ENCODE measurements at regions not wholly inside any gene's neighbourhood (a gene's known extent, or its start where the extent isn't known, plus 50 kb on each side); places are given as distances from the start of the nearest gene placed in this dataset.

DNA sequence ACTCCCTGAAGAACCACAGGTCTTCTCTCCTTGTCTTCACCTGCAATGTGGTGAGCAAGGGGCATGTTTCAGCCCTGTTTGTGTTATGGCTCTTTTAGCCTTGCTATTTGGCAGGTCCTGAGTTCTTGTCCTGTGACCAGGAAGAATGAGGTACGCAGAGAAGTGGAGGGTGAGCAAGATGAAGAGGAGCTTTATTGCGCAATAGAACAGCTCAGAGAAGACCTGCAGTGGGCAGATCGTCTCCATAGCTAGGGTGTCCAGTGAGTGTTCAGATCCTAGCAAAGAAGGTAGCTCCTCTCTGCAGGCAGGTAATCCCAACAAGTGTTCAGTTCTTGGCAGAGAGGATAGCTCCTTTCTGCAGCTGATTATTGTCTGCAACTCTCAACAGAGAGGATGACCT is 672.9 kb downstream of the SH3BGRL start:
- TF ChIP-seq CTCF (tag by site-specific recombination; IDR thresholded peaks at IDR 0.05) (no peak), YY1 (tag by site-specific recombination; IDR thresholded peaks at IDR 0.05) (no peak), ZNF596 (tag by site-specific recombination; IDR thresholded peaks at IDR 0.05) (no peak), SP7 (tag by site-specific recombination; IDR thresholded peaks at IDR 0.05) (no peak), FEZF1 (tag by site-specific recombination; IDR thresholded peaks at IDR 0.05) (no peak), EGR2 (tag by site-specific recombination; IDR thresholded peaks at IDR 0.05; ENCODE audit: low read depth) (no peak), ATF2 (tag by site-specific recombination; IDR thresholded peaks at IDR 0.05; ENCODE audit: low read depth) (no peak), ZNF335 (tag by site-specific recombination; conservative IDR thresholded peaks at IDR 0.05) (no peak), ZBTB26 (tag by site-specific recombination; optimal IDR thresholded peaks at IDR 0.05) (no peak), ZNF121 (tag by site-specific recombination; IDR thresholded peaks at IDR 0.05) (no peak)
- TF ChIP-seq, protein P1, sequence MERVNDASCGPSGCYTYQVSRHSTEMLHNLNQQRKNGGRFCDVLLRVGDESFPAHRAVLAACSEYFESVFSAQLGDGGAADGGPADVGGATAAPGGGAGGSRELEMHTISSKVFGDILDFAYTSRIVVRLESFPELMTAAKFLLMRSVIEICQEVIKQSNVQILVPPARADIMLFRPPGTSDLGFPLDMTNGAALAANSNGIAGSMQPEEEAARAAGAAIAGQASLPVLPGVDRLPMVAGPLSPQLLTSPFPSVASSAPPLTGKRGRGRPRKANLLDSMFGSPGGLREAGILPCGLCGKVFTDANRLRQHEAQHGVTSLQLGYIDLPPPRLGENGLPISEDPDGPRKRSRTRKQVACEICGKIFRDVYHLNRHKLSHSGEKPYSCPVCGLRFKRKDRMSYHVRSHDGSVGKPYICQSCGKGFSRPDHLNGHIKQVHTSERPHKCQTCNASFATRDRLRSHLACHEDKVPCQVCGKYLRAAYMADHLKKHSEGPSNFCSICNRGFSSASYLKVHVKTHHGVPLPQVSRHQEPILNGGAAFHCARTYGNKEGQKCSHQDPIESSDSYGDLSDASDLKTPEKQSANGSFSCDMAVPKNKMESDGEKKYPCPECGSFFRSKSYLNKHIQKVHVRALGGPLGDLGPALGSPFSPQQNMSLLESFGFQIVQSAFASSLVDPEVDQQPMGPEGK (tag by site-specific recombination; IDR thresholded peaks at IDR 0.05) = no peak

Data from HEK293 (cell line).